ENCODE measurements at regions not wholly inside any gene's neighbourhood (a gene's known extent, or its start where the extent isn't known, plus 50 kb on each side); places are given as distances from the start of the nearest gene placed in this dataset.
"Not testable (repeated sequence)": the region's sequence is repeated elsewhere in the genome, so short reads cannot be mapped to it uniquely, and the experiment has no call there.

- no peak for DNase-seq (ENCODE audit: low spot score)
Measured at GRCh38 chr9:7622481-7622880, 177.1 kb downstream of the DMAC1 start.

GRCh38 chr9:7615344-7615743, 184.2 kb downstream of the DMAC1 start:
- no peak for DNase-seq (ENCODE audit: low spot score)

GRCh38 chr9:7613931-7614330, 185.6 kb downstream of the DMAC1 start:
- no peak for DNase-seq (ENCODE audit: low spot score)

- DNase-seq (ENCODE audit: low spot score) = no peak
Measured at GRCh38 chr9:7608261-7608660, 191.3 kb downstream of the DMAC1 start.

GRCh38 chr9:7607421-7607820, 192.2 kb downstream of the DMAC1 start:
- no peak for DNase-seq (ENCODE audit: low spot score)

- DNase-seq (ENCODE audit: low spot score) = no peak
Measured at GRCh38 chr9:7606591-7606990, 193.0 kb downstream of the DMAC1 start.

- DNase-seq (ENCODE audit: low spot score) = no peak
Measured at GRCh38 chr9:7601739-7602138, 197.8 kb downstream of the DMAC1 start.

GRCh38 chr9:7597716-7598115, 201.9 kb downstream of the DMAC1 start:
- no peak for DNase-seq (ENCODE audit: low spot score)

- no peak for DNase-seq (ENCODE audit: low spot score)
Measured at GRCh38 chr9:7592321-7593316, 207.0 kb downstream of the DMAC1 start.

GRCh38 chr9:7591501-7591900, 208.1 kb downstream of the DMAC1 start:
- DNase-seq (ENCODE audit: low spot score) = no peak

- DNase-seq (ENCODE audit: low spot score) = no peak
Measured at GRCh38 chr9:7580568-7580967, 219.0 kb downstream of the DMAC1 start.

GRCh38 chr9:7579351-7579750, 220.2 kb downstream of the DMAC1 start:
- peak; percentile 33 for DNase-seq (ENCODE audit: low spot score)

- DNase-seq (ENCODE audit: low spot score) = no peak
Measured at GRCh38 chr9:7578951-7579350, 220.6 kb downstream of the DMAC1 start.

GRCh38 chr9:7570107-7570720, 229.4 kb downstream of the DMAC1 start:
- DNase-seq (ENCODE audit: low spot score) = peak; percentile 54

- no peak for DNase-seq (ENCODE audit: low spot score)
Measured at GRCh38 chr9:7567687-7568086, 231.9 kb downstream of the DMAC1 start.

GRCh38 chr9:7561527-7562080, 238.0 kb downstream of the DMAC1 start:
- no peak for DNase-seq (ENCODE audit: low spot score)

- DNase-seq (ENCODE audit: low spot score) = peak; percentile 32
Measured at GRCh38 chr9:7560669-7561305, 238.8 kb downstream of the DMAC1 start.

- DNase-seq (ENCODE audit: low spot score) = no peak
Measured at GRCh38 chr9:7554699-7555098, 244.9 kb downstream of the DMAC1 start.

GRCh38 chr9:7552706-7553105, 246.9 kb downstream of the DMAC1 start:
- not testable (repeated sequence) for DNase-seq (ENCODE audit: low spot score)

GRCh38 chr9:7549249-7549648, 250.3 kb downstream of the DMAC1 start:
- peak; percentile 76 for DNase-seq (ENCODE audit: low spot score)

GRCh38 chr9:7546261-7546660, 253.3 kb downstream of the DMAC1 start:
- no peak for DNase-seq (ENCODE audit: low spot score)

GRCh38 chr9:7545371-7546165, 254.0 kb downstream of the DMAC1 start:
- no peak for DNase-seq (ENCODE audit: low spot score)

Measured in D341Med (cell line).